GM21423 (cell line): ENCODE measurements at regions not wholly inside any gene's neighbourhood (a gene's known extent, or its start where the extent isn't known, plus 50 kb on each side); places are given as distances from the start of the nearest gene placed in this dataset.

Experiments used
- ATAC-seq: cut with Tn5 transposase; IDR thresholded peaks from one replicate; pipeline ENCODE4 v1.9.1; 2021; ENCODE audit warnings: mild to moderate bottlenecking, moderate library complexity; ENCODE audit not compliant: unreplicated experiment

- no peak for ATAC-seq
Observed at GRCh38 chr1:186557147-186557777, 96.3 kb upstream of the PDC start.

DNA sequence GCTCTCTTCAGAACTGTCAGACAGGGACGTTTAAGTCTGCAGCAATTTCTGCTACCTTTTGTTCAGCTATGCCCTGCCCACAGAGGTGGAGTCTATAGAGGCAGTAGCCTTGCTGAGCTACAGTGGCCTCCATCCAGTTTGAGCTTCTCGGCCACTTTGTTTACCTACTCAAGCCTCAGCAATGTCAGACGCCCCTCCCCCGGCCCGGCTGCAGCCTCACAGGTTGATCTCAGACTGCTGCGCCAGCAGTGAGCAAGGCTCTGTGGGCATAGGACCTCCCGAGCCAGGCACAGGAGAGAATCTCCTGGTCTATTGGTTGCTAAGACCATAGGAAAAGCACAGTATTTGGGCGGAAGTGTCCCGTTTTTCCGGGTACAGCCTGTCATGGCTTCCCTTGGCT lies 89.9 kb upstream of the PDC start:
- ATAC-seq, result no peak

GRCh38 chr1:186541003-186541402 lies 80.1 kb upstream of the PDC start:
- no peak for ATAC-seq

DNA sequence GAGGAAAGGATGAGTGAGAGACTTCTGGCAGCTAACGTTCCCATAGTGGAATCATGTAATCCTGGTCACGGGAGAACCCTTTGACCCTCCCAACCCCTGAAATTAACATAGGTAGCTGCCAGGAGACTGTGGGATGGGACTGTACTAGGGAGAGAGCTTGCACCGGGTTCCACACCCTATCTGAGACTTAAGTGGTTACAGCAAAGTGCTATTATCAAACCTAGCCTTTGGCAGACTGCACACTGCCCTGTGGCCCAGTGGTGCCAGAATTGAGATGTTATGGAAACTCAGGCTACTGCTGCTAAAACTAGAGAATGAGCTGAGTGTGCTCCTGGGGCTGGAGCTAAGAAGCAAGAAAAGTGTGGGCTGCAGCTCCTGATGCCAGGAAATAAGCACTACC lies 79.6 kb upstream of the PDC start:
- no peak for ATAC-seq

DNA sequence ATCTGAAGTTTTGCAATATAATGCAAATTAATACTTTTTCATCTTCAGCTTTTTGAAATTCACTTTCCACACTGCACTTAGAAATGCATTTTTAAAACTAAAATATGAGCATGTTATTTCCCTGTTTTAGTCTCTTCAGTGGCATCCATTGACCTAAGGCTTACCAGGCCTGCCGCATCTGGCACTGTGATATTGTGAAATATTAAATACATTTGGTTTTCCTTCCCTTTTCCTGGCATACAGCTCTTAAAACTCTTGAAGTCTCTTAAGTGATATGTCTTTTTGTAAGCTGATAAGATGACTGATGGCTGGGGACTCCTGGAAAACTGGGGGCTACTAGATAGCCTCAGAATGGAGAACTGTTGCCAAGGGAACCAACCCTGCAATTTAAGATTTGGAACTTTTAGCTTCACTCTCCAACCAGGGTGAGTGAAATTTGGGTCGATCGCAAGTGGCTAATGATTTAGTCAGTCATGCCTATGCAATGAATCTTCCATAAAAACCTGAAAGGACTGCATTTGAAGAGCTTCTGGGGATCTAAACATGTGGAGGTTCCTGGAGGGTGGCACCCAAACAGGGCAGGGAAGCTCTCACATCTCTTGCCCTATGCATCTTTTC lies 75.5 kb upstream of the PDC start:
- ATAC-seq, result no peak

GRCh38 chr1:186535388-186536133 lies 74.6 kb upstream of the PDC start:
- no peak for ATAC-seq

DNA sequence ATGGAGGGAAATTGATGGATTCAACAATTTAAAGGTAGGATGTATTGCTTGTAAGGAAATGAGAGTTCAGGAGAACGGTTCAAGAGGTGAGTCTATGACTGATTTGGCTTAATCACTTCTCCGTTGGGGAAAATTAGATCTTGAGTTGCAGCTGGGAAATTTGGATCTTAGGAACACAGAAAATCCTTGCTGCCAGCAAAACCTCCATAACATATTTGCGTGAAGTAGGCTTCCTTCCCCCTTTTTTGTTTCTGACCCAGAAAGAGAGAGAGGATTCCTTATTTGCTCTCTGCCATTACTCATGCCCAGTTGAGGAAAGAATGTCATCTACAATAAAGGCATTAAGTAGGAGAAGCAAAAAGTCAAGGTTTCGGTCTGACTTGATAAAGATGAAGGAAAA lies 73.5 kb upstream of the PDC start:
- ATAC-seq, result no peak

DNA sequence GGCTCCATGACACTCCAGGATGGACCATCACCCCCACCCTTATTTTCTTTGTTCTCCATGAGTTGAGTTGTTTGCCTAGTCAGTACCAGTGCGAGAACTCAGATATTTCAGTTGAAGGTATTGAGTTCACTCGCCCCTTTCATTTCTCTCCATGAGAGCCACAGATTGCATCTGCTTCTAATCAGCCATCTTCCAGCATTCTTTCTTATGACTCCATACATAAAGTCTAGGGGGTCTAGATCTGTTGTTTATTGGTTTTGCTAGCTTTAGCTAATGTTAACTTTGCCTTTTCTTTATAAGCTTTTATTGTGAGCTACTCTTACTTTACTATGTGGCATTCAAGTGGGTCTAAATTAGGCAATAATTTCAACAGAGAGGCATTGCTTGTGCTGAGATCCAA lies 71.6 kb upstream of the PDC start:
- no peak for ATAC-seq

DNA sequence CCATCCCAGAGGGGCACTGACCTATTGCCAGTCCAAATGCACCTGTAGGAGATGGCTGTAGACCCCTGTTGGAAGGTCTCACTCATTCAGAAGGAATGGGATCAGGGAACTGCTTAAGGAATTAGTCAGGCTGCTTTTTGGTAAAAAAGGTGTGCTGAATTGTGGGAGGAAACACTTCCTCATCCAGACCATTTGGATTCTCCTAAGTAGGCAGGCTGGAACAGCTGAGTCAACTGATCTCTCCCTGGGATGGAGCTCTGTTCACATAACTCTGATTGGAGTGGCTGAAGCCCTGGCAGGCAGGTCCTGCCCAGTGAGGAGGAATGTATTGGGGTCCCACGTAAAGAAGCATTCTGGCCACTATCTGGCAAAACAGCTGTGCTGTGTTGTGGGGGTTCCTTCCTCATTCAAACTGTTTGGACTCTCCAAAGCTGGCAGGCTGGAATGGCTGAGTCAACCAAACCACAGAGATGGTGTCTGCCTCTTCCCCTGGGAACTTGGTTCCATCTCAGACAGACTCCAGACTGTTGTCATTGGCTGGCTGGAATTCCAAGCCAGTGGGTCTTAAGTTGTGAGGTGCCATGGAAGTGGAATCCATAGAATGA lies 70.7 kb upstream of the PDC start:
- no peak for ATAC-seq

DNA sequence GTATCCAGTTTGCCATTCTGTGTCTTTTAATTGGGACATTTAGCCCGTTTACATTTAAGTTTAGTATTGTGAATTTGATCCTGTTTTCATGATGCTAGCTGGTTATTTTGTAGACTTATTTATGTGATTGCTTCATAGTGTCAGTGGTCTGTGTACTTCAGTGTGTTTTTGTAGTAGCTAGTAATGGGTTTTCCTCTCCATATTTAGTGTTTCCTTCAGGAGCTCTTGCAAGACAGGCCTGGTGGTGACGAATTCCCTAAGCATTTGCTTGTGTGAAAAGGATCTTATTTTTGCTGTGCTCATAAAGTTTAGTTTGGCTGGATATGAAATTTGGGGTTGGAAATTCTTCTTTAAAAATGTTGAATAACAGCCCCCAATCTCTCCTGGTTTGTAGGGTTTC lies 69.2 kb upstream of the PDC start:
- ATAC-seq, result no peak

- ATAC-seq, result no peak
Observed at GRCh38 chr1:186519982-186520381, 59.1 kb upstream of the PDC start.

- ATAC-seq, result no peak
Observed at GRCh38 chr1:186518822-186519381, 58.0 kb upstream of the PDC start.

- ATAC-seq, result no peak
Observed at GRCh38 chr1:186518395-186518794, 57.5 kb upstream of the PDC start.

- no peak for ATAC-seq
Observed at GRCh38 chr1:186514367-186514766, 53.5 kb upstream of the PDC start.

- no peak for ATAC-seq
Observed at GRCh38 chr1:186513526-186513925, 52.6 kb upstream of the PDC start.

GRCh38 chr1:186512698-186513457 lies 52.0 kb upstream of the PDC start:
- ATAC-seq, result no peak

DNA sequence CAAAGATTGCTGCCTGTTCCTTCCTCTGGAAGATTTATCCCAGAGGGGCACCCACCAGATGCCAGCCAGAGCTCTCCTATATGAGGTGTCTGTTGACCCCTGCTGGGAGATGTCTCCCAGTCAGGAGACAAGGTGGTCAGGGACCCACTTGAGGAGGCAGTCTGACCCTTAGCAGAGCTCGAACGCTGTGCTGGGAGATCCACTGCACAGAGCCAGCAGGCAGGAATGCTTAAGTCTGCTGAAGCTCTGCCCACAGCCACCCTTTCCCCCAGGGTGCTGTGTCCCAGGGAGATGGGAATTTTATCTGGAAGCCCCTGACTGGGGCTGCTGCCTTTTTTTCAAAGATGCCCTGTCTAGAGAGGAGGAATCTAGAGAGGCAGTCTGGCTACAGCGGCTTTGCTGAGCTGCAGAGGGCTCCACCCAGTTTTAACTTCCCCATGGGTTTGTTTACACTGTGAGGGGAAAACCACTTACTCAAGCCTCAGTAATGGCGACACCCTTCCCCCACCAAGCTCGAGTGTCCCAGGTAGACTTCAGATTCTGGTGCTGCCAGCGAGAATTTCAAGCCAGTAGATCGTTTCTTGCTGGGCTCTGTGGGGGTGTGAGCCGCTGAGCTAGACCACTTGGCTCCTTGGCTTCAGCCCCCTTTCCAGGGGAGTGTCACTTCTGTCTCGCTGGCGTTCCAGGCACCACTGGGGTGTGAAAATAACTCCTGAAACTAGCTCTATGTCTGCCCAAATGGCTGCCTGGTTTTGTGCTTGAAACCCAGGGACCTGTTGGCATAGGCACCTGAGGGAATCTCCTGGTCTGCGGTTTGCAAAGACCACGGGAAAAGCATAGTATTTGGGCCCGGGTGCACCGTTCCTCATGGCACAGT lies 51.1 kb upstream of the PDC start:
- peak; percentile 62 for ATAC-seq
